ENCODE measurements at regions not wholly inside any gene's neighbourhood (a gene's known extent, or its start where the extent isn't known, plus 50 kb on each side); places are given as distances from the start of the nearest gene placed in this dataset.

GRCh38 chr13:64274481-64275217, 2859.0 kb upstream of the PCDH20 start:
- Histone ChIP-seq H3K4me1 (ENCODE audit: insufficient read depth, low read length) (no peaks in the 10 kb centered on the region), H3K4me3 (replicated peaks in 1 of 3; ENCODE audit: insufficient read depth in 1 of 3, low read depth in 2 of 3, low read length in 3 of 3) (no peak overlapping the region), H3K27me3 (ENCODE audit: control insufficient read depth in 1 of 2, insufficient read depth in 2 of 2, low read length in 2 of 2) (no peaks in the 10 kb centered on the region), H4K20me1 (ENCODE audit: insufficient read depth, low read length) (no peaks in the 10 kb centered on the region), H3K4me2 (ENCODE audit: low read depth, low read length) (no peak overlapping the region), H3K79me2 (ENCODE audit: insufficient read depth, low read length) (no peaks in the 10 kb centered on the region), H3K9me3 (ENCODE audit: low read length) (peaks cover 6% of the 10 kb centered on the region; the same call in 1 of the 2 replicates), H3K27ac (ENCODE audit: extremely low read length, insufficient read depth, low read length) (no peak overlapping the region), H3K36me3 (replicated peaks in 1 of 2; ENCODE audit: control insufficient read depth in 1 of 2, insufficient read depth in 2 of 2, low read length in 2 of 2) (no peaks in the 10 kb centered on the region), H2AFZ (ENCODE audit: low read length) (no peak overlapping the region), H3K9ac (ENCODE audit: insufficient read depth, low read depth, low read length) (no peak overlapping the region)
- intact Hi-C loops (cut with micrococcal nuclease; ENCODE audit: unreplicated experiment) = loop anchor here (1.0 kb wide), 1 partner anchor 21 kb away; no protein-coding TSS in a partner anchor
- BruUV-seq (replicated peaks) = no TSS peak
- no peak for DNase-seq (ENCODE audit: low spot score)
- WGBS (ENCODE audit: low lambda C conversion rate) = 9% methylated on average over 5 of the region's 5 CpGs
- in situ Hi-C loops (cut with HindIII; ENCODE audit: extremely low pct_ligation_motif_present, low pct_unique_long_range_greater_than_20kb) = no loop called here
- TF ChIP-seq PPARG (CRISPR knock-in tag; conservative IDR thresholded peaks at IDR 0.05) = no peak
- TF ChIP-seq ZNF318 (CRISPR knock-in tag; IDR thresholded peaks at IDR 0.05) = no peak
- no peak for TF ChIP-seq GATAD2A (CRISPR knock-in tag; IDR thresholded peaks at IDR 0.05)
- no peak for TF ChIP-seq ZNF234 (CRISPR knock-in tag; conservative IDR thresholded peaks at IDR 0.05)
- TF ChIP-seq HCFC1 (IDR thresholded peaks at IDR 0.05; ENCODE audit: low read depth, low read length) = no peak
- no peak for TF ChIP-seq PAF1 (CRISPR knock-in tag; IDR thresholded peaks at IDR 0.05)
- TF ChIP-seq ZNF644 (CRISPR knock-in tag; IDR thresholded peaks at IDR 0.05; ENCODE audit: low read depth) = no peak
- TF ChIP-seq ZNF354B (CRISPR knock-in tag; IDR thresholded peaks at IDR 0.05) = no peak
- TF ChIP-seq ATF1 (CRISPR knock-in tag; IDR thresholded peaks at IDR 0.05) = no peak
- no peak for TF ChIP-seq BRF2 (CRISPR knock-in tag; IDR thresholded peaks at IDR 0.05)
- TF ChIP-seq ZNF564 (CRISPR knock-in tag; IDR thresholded peaks at IDR 0.05) = no peak
- FAIRE-seq = no peak
- ATAC-seq = no peak
- POLR2A ChIA-PET = no interaction called here
- CTCF ChIA-PET (ENCODE audit: low intra/inter-chr PET ratio, low total read pairs) = no interaction called here
